PC-9 (cell line): ENCODE measurements at regions not wholly inside any gene's neighbourhood (a gene's known extent, or its start where the extent isn't known, plus 50 kb on each side); places are given as distances from the start of the nearest gene placed in this dataset.

Experiments
- BruUV-seq: library from RNA; stranded (reverse); fragments of 400-500 nt; replicated peaks from 2 replicates; lab custom pipeline; 2021; lab: Mats Ljungman, UMichigan
- CTCF ChIA-PET: fragments of 300-600 bp; sonication (Branson Sonifier 250); formaldehyde crosslinking; loops from one replicate; lab custom pipeline; 2022; ENCODE audit warnings: antibody characterized with exemption; lab: Charles Lee
- POLR2A ChIA-PET: fragments of 300-600 bp; sonication (Branson Sonifier 250); formaldehyde crosslinking; loops from one replicate; lab custom pipeline; 2022; ENCODE audit warnings: antibody characterized with exemption; ENCODE audit not compliant: unreplicated experiment; lab: Charles Lee
- DNase-seq, 2 experiments: peaks; one replicate each; pipeline versions ENCODE4 v3.0.0 to v3.0.0-alpha.2; 2015 to 2022; ENCODE audit warnings: mixed read lengths in 1 of 2
- H2AFZ ChIP-seq: fragments of 200-600 bp; sonication (generic); 2 replicates; pipeline ENCODE4 v1.8.1; 2017; ENCODE audit warnings: antibody characterized with exemption
- H3F3A ChIP-seq: fragments of 200-600 bp; sonication (generic); 2 replicates; pipeline ENCODE4 v1.8.1; 2017; ENCODE audit warnings: antibody characterized with exemption, mild to moderate bottlenecking, low read depth; ENCODE audit not compliant: insufficient read depth
- H3K27ac ChIP-seq: fragments of 200-600 bp; sonication (generic); 2 replicates; pipeline ENCODE4 v1.6.1; 2016; ENCODE audit warnings: mixed run types
- H3K27me3 ChIP-seq: fragments of 200-600 bp; sonication (generic); 2 replicates; pipeline ENCODE4 v1.6.1; 2016; ENCODE audit warnings: low read depth, mixed run types; ENCODE audit not compliant: insufficient read depth
- H3K36me3 ChIP-seq: fragments of 200-600 bp; sonication (generic); 2 replicates; pipeline ENCODE4 v1.6.1; 2016; ENCODE audit warnings: low read depth, mixed run types
- H3K4me1 ChIP-seq: fragments of 200-600 bp; sonication (generic); replicated peaks from 2 replicates; pipeline ENCODE4 v1.6.1; 2016; ENCODE audit warnings: mixed run types; ENCODE audit not compliant: insufficient read depth
- H3K4me2 ChIP-seq: fragments of 200-600 bp; sonication (generic); 2 replicates; pipeline ENCODE4 v1.6.1; 2017; ENCODE audit warnings: mixed run types
- H3K4me3 ChIP-seq: fragments of 200-600 bp; sonication (generic); 2 replicates; pipeline ENCODE4 v1.6.1; 2016; ENCODE audit warnings: mixed run types
- H3K79me2 ChIP-seq: fragments of 200-600 bp; sonication (generic); 2 replicates; pipeline ENCODE4 v1.6.1; 2017; ENCODE audit warnings: low read depth, mixed run types
- H3K9me2 ChIP-seq: fragments of 200-600 bp; sonication (generic); 2 replicates; pipeline ENCODE4 v1.8.1; 2017; ENCODE audit warnings: mild to moderate bottlenecking; ENCODE audit not compliant: insufficient read depth
- H3K9me3 ChIP-seq: fragments of 200-600 bp; sonication (generic); 2 replicates; pipeline ENCODE4 v1.8.1; 2016; ENCODE audit warnings: low read depth; ENCODE audit not compliant: insufficient read depth
- H4K20me1 ChIP-seq: fragments of 200-600 bp; sonication (generic); 2 replicates; pipeline ENCODE4 v1.8.1; 2017; ENCODE audit not compliant: insufficient read depth
- EZH2 ChIP-seq: fragments of 200-600 bp; sonication (generic); IDR thresholded peaks from 2 replicates; pipeline ENCODE4 v1.8.0; 2017; ENCODE audit warnings: antibody characterized with exemption, low read depth
- intact Hi-C: fragments of 100-400 bp; cut with micrococcal nuclease; formaldehyde crosslinking; loops from one replicate; pipeline ENCODE4 v1.10.0; 2022; ENCODE audit not compliant: unreplicated experiment
- TF ChIP-seq, protein P1 (sequence below): fragments of 200-600 bp; sonication (generic); conservative IDR thresholded peaks from 2 replicates; pipeline ENCODE4 v1.6.1; 2017; ENCODE audit warnings: mixed run types, antibody characterized with exemption, mild to moderate bottlenecking, moderate library complexity

DNA sequence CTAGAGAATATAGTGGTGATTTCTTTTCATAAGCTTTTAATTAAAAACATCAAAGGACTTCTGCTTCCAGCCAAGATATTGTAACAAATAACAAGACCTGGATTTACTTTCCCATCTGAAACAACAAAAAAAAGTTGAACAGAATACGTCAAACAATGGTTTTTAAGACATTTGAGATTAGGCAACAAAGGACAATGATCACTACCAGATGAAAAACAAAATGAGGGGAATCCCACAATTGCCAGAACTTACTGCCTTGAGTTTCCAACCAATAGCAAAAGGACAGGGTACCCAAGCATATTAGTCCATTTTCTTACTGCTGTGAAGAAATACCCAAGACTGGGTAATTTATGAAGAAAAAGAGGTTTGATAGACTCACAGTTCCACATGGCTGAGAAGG, 341.4 kb upstream of the INTU start:
- POLR2A ChIA-PET: no interaction called here

DNA sequence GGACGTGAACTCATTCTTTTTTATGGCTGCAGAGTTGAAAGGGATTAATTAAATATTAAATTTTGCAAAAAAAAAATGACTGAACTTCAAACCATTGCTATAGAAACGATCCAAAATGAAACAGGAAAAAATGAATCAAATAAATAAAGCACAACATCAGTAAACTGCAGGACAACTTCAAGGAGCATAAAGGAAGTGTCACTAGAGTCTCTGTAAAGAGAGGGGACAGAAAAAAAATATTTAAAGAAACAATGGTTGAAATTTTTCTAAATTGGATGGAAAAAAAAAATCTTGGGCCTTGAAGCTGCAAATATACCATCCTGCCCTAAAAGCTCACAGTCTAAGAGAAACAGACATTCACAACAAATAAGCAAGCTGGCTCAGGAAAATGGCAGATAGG, 339.3 kb upstream of the INTU start:
- no peak overlapping the region for H3K27ac ChIP-seq
- DNase-seq: no peak
- no peaks in the 10 kb centered on the region for H4K20me1 ChIP-seq
- no peaks in the 10 kb centered on the region for H3K4me1 ChIP-seq
- H3K27me3 ChIP-seq: no peaks in the 10 kb centered on the region
- no TSS peak for BruUV-seq
- no peak overlapping the region for H3K4me2 ChIP-seq
- no peaks in the 10 kb centered on the region for H3K79me2 ChIP-seq
- no peaks in the 10 kb centered on the region for H3K9me2 ChIP-seq
- no peak overlapping the region for H2AFZ ChIP-seq
- no peaks in the 10 kb centered on the region for H3F3A ChIP-seq
- POLR2A ChIA-PET: no interaction called here
- CTCF ChIA-PET: no interaction called here
- no peak for TF ChIP-seq EZH2
- TF ChIP-seq, protein P1, sequence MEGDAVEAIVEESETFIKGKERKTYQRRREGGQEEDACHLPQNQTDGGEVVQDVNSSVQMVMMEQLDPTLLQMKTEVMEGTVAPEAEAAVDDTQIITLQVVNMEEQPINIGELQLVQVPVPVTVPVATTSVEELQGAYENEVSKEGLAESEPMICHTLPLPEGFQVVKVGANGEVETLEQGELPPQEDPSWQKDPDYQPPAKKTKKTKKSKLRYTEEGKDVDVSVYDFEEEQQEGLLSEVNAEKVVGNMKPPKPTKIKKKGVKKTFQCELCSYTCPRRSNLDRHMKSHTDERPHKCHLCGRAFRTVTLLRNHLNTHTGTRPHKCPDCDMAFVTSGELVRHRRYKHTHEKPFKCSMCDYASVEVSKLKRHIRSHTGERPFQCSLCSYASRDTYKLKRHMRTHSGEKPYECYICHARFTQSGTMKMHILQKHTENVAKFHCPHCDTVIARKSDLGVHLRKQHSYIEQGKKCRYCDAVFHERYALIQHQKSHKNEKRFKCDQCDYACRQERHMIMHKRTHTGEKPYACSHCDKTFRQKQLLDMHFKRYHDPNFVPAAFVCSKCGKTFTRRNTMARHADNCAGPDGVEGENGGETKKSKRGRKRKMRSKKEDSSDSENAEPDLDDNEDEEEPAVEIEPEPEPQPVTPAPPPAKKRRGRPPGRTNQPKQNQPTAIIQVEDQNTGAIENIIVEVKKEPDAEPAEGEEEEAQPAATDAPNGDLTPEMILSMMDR: no peak
- intact Hi-C loops: no loop called here
- H3K36me3 ChIP-seq: no peaks in the 10 kb centered on the region
- no peaks in the 10 kb centered on the region for H3K9me3 ChIP-seq
- H3K4me3 ChIP-seq: no peak overlapping the region

More for the DNA sequence above, 341.4 kb upstream of the INTU start:
- TF ChIP-seq, protein P1: no peak
- TF ChIP-seq EZH2: no peak
- no peaks in the 10 kb centered on the region for H3K9me2 ChIP-seq
- CTCF ChIA-PET: no interaction called here
- no peak overlapping the region for H3K4me2 ChIP-seq
- H3K36me3 ChIP-seq: no peaks in the 10 kb centered on the region
- no peaks in the 10 kb centered on the region for H3K27me3 ChIP-seq
- H3F3A ChIP-seq: no peaks in the 10 kb centered on the region
- no peak overlapping the region for H3K27ac ChIP-seq
- no peaks in the 10 kb centered on the region for H4K20me1 ChIP-seq
- H3K4me3 ChIP-seq: no peak overlapping the region
- no peaks in the 10 kb centered on the region for H3K79me2 ChIP-seq
- no peaks in the 10 kb centered on the region for H3K9me3 ChIP-seq
- intact Hi-C loops: no loop called here
- BruUV-seq: no TSS peak
- DNase-seq: no peak
- no peaks in the 10 kb centered on the region for H3K4me1 ChIP-seq
- no peak overlapping the region for H2AFZ ChIP-seq

DNA sequence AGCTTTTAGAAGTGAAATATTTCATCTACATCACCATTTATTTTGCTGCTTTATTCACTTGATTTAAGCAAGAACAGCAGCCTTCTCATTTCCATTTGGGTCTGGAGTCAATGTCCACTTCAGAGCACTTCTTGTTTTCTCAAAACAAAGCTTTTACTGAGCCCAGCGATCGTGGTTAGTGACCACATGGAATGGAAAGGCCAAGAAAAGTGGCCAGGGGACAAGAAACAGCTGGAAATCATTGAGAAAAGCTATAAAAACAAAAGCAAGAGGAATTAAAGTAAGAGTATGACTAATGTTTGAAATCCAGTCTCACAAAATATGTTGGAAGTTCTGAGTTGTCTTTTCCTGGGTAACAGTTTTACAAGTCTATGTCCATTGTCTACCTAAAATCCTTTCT, 328.4 kb upstream of the INTU start:
- no TSS peak for BruUV-seq
- no peak overlapping the region for H3K27ac ChIP-seq
- H3K4me3 ChIP-seq: no peak overlapping the region
- no peaks in the 10 kb centered on the region for H3K9me2 ChIP-seq
- no peaks in the 10 kb centered on the region for H3F3A ChIP-seq
- no peaks in the 10 kb centered on the region for H3K79me2 ChIP-seq
- no peak for DNase-seq
- H4K20me1 ChIP-seq: no peaks in the 10 kb centered on the region
- intact Hi-C loops: no loop called here
- ChIA-PET CTCF (no interaction called here), POLR2A (no interaction called here)
- H2AFZ ChIP-seq: no peak overlapping the region
- H3K4me2 ChIP-seq: no peak overlapping the region
- no peaks in the 10 kb centered on the region for H3K4me1 ChIP-seq
- TF ChIP-seq, protein P1: no peak
- no peak for TF ChIP-seq EZH2
- H3K36me3 ChIP-seq: no peaks in the 10 kb centered on the region
- H3K27me3 ChIP-seq: no peaks in the 10 kb centered on the region
- no peaks in the 10 kb centered on the region for H3K9me3 ChIP-seq
